Panc1 (cell line): ENCODE measurements at regions not wholly inside any gene's neighbourhood (a gene's known extent, or its start where the extent isn't known, plus 50 kb on each side); places are given as distances from the start of the nearest gene placed in this dataset.

Source experiments
- POLR2AphosphoS5 ChIP-seq: IDR thresholded peaks from 2 replicates; pipeline ENCODE4 v1.6.1; 2012; ENCODE audit warnings: mild to moderate bottlenecking, low read depth, low read length, moderate library complexity
- SIN3A ChIP-seq: IDR thresholded peaks from 2 replicates; pipeline ENCODE4 v1.6.1; 2012; ENCODE audit warnings: low read depth, mild to moderate bottlenecking, low read length, moderate library complexity, borderline replicate concordance; ENCODE audit not compliant: insufficient read depth
- TCF7L2 ChIP-seq: IDR thresholded peaks from 2 replicates; pipeline ENCODE4 v1.6.1; 2011; ENCODE audit warnings: mild to moderate bottlenecking, low read depth, low read length, inconsistent platforms
- TF ChIP-seq, protein P1 (sequence below): fragments of 450-650 bp; IDR thresholded peaks from 2 replicates; pipeline ENCODE4 v1.5.1; 2017; ENCODE audit warnings: mild to moderate bottlenecking
- TF ChIP-seq, protein P2 (sequence below), 2 experiments: IDR thresholded peaks; 2 replicates each; pipeline ENCODE4 v1.6.1; 2011 to 2012; ENCODE audit warnings: low read depth in 2 of 2, control low read depth in 1 of 2, low read length in 1 of 2, mild to moderate bottlenecking in 1 of 2, moderate library complexity in 1 of 2; ENCODE audit not compliant: insufficient read depth in 1 of 2

DNA sequence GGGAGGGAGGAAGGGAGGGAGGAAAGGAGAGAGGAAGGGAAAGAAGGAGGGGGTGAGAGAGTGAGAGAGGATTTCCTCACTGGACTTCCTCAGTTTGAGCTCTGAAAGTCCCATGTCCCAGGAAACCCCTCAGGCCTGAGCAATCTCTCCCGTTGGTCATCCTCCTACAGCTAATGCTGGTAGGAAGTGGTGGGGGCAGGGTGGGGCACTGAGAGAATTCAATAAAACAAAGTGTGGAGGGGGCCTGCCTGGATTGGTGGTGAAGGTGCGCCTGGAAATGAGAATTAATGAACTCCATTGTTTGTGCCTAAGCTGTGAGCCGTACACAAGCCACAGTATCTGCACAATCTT, 195.0 kb downstream of the RGS3 start:
- TF ChIP-seq SIN3A = no peak
- TF ChIP-seq, protein P1, sequence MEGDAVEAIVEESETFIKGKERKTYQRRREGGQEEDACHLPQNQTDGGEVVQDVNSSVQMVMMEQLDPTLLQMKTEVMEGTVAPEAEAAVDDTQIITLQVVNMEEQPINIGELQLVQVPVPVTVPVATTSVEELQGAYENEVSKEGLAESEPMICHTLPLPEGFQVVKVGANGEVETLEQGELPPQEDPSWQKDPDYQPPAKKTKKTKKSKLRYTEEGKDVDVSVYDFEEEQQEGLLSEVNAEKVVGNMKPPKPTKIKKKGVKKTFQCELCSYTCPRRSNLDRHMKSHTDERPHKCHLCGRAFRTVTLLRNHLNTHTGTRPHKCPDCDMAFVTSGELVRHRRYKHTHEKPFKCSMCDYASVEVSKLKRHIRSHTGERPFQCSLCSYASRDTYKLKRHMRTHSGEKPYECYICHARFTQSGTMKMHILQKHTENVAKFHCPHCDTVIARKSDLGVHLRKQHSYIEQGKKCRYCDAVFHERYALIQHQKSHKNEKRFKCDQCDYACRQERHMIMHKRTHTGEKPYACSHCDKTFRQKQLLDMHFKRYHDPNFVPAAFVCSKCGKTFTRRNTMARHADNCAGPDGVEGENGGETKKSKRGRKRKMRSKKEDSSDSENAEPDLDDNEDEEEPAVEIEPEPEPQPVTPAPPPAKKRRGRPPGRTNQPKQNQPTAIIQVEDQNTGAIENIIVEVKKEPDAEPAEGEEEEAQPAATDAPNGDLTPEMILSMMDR = no peak
- TF ChIP-seq POLR2AphosphoS5 = no peak
- TF ChIP-seq, protein P2, sequence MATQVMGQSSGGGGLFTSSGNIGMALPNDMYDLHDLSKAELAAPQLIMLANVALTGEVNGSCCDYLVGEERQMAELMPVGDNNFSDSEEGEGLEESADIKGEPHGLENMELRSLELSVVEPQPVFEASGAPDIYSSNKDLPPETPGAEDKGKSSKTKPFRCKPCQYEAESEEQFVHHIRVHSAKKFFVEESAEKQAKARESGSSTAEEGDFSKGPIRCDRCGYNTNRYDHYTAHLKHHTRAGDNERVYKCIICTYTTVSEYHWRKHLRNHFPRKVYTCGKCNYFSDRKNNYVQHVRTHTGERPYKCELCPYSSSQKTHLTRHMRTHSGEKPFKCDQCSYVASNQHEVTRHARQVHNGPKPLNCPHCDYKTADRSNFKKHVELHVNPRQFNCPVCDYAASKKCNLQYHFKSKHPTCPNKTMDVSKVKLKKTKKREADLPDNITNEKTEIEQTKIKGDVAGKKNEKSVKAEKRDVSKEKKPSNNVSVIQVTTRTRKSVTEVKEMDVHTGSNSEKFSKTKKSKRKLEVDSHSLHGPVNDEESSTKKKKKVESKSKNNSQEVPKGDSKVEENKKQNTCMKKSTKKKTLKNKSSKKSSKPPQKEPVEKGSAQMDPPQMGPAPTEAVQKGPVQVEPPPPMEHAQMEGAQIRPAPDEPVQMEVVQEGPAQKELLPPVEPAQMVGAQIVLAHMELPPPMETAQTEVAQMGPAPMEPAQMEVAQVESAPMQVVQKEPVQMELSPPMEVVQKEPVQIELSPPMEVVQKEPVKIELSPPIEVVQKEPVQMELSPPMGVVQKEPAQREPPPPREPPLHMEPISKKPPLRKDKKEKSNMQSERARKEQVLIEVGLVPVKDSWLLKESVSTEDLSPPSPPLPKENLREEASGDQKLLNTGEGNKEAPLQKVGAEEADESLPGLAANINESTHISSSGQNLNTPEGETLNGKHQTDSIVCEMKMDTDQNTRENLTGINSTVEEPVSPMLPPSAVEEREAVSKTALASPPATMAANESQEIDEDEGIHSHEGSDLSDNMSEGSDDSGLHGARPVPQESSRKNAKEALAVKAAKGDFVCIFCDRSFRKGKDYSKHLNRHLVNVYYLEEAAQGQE (IDR thresholded peaks at IDR 0.05; ENCODE audit: insufficient read depth in 1 of 2, low read depth in 2 of 2, low read length in 1 of 2) = no peak
- no peak for TF ChIP-seq TCF7L2
